CD4-positive, alpha-beta T cell treated with Interleukin-4 for 1 hour (primary cell): ENCODE measurements at regions not wholly inside any gene's neighbourhood (a gene's known extent, or its start where the extent isn't known, plus 50 kb on each side); places are given as distances from the start of the nearest gene placed in this dataset.
"Not testable (repeated sequence)": the region's sequence is repeated elsewhere in the genome, so short reads cannot be mapped to it uniquely, and the experiment has no call there.

Experiments used
- DNase-seq, 2 donors: peaks; one replicate each; pipeline ENCODE4 v3.0.0-alpha.2; 2020 to 2022

DNA sequence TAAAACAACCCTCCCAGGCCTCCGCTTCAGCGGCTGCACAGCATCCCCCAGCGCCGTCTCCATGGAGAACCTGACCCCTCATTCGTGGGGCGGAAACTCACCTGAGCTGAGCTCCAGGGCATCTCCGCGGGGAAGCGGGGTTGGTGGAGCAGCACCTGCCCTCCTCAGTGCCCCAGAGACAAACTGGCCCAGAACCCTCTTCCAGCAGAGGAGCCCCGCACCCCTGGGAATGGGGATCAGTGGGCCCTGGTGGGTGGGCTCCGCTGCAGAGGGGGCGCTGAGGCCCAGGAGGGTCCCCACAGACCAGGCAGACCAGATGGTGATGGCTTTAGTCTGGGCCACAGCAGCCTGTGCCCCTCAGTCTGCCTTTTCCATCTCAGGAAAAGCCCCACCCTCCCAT is 261.2 kb downstream of the ADGRD1 start:
- not testable (repeated sequence) for DNase-seq

DNA sequence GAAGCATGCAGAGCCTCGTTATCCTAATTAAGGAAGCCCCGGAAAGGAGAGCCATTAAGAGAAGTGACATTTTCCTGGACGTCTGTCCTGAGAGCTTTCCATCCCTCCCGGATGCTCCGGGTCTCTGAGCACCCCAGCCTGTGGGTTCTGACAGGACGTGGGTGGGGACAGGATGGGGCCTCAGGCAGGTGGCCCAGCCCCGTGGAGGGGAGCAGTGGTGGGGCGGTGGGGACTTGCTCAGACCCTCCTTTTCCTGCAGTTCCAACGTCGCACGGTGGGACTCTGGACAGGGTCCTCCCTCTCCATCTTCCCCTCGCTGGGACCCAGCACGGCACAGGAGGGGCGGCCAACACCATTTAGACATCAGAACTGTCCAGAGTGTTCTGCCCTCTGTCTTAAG is 262.9 kb downstream of the ADGRD1 start:
- DNase-seq, result not testable (repeated sequence)

DNA sequence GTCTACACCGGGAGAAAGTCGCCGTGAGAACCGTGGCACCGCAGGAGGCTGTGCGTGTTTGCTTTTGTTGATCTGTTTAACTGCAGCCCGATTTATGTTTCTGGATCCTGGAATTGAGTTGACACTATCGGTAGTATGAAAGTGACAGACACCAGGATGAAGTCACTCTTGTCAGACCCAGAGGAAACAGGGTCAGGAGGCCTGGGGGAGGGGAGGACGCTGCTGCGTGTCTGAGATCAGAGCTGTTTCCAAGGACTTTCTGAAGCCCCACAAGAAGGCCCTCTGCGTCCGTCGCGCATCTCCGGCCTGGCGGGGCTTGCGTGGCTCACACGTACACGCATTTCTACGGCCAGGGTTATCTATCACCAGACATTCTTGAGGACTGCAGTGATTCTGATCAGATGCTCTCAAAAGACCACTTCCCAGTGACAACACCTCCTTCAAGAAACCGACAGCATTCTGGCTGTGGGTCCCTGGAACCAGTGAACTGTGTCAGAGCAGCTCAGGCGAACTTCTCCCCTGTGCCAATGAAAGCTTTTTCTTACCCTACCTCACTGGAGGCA is 263.4 kb downstream of the ADGRD1 start:
- DNase-seq, result no peak

DNA sequence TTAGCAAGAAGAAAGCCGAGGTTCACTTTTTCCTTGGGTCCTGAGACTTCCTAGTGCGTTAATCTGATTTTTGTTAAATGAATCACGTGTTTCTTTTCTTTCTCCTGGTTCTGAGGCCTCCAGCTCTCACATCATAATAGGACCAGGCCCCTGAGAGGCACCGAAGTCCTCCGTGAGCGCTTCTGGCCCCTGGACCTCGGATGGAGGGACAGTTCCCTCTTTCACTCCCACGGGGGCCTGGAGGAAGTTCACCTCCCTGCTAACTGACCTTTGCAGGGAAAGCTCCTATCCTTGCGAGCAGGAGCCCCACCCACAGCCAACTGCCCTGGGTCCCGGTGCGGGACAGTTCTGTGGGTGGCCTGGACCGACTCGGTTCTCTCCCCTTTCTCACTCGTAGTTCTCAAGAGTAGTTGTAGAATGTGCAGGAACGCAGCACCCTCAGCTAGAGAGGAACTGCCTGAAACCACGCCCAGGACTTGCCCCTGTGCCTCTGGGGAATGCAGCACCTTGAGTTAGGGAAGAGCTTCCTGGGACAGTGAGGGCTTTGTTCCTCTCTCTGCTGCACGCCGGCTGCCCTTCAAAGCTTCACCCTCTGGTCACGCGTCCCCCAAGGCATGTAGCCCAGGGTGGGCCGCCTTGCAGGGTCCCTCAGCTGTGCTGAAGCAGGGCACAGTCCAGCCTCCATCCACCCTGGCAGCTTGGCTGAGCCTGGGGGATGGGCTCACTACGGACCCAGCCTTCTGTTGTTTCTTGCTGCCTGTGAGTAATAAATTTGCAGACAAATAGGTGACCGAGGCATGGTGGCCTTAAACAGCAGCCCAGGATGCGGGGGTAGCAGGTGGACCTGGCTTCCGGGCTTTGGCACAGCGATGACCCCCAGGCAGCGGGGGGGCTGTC is 264.6 kb downstream of the ADGRD1 start:
- no peak for DNase-seq

DNA sequence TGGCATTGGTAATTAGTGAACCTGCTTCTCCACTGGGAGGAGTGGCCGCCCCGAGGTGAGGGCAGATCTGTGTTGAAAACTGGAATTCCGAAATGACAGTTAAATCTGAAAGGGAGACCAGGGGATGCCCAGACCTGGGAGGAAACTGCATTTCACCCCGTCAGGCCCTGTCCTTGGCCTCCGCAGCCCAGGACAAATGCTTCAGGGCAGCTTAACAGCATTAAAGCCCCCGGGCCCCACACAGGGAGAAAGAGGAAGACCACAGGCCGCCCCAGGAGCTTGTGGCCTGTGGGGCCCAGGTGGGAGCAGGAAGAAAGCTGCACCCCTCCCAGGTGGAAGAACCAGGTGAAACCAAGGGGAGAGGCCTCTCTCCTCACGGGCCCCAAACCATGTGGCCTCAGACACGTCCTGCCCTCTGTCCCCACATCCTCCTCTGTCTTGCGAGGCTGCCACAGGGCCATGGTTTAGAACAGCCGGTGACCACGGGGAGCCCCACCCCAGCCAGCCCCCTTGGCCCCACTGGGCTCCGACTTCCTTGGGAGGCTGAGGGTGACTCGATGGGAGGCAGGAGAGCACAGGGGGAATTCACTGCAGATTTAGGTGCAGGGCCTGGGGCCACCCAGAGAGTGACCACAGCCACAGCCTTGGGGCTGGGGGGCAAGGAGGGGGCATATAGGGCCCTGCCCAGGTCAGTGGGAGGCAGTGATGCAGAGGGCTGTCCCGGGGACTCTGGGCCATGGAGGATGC is 265.4 kb downstream of the ADGRD1 start:
- DNase-seq, result no peak

DNA sequence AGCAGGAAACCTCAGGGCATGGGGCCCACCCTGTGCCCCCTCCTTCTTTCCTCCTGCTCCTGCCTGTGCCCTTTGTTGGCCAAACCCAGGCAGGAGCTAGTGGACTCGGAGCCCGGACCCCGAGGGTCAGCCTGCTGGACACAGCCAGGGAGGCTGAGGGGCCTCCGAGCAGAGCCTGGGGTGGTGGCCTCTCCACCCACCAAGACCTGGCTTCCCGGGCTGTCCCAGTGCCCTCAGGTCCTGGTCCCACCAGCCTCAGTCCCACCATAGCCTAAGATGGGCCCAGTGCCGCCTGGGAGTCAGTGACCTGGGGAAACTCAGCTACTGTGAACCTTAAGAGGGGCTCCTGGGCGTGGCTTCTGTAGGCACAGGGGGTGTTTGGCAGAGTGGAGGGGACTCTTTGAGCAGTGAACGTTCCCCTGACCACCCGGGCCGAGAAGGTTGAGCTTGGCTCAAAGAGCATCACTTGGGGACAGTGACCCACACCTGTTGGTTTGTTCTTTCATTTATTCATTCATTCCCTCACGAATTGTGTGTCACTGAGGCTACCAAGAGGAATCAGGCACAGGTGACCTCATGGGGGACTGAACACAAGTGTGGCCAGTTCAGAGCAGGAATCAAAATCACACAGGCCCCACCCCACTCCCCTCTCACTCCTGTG is 266.1 kb downstream of the ADGRD1 start:
- DNase-seq, result no peak

DNA sequence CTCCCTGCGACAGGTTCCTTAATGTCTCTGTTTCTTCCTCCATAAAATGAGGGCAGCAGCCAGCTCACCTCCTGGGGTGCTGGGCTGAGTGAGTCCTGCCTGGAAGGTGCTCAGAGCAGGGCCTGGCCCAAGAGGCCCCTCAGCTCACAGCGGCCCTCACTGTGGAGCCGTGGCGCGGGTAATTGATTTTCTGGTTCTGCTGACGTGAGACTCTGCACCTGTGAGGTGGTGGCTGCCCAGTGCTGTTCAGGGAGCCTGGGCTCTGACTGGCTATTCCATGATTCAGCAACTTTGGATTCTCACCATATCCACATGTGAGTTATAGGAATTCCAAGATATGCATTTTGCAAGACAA is 266.6 kb downstream of the ADGRD1 start:
- DNase-seq, result no peak

DNA sequence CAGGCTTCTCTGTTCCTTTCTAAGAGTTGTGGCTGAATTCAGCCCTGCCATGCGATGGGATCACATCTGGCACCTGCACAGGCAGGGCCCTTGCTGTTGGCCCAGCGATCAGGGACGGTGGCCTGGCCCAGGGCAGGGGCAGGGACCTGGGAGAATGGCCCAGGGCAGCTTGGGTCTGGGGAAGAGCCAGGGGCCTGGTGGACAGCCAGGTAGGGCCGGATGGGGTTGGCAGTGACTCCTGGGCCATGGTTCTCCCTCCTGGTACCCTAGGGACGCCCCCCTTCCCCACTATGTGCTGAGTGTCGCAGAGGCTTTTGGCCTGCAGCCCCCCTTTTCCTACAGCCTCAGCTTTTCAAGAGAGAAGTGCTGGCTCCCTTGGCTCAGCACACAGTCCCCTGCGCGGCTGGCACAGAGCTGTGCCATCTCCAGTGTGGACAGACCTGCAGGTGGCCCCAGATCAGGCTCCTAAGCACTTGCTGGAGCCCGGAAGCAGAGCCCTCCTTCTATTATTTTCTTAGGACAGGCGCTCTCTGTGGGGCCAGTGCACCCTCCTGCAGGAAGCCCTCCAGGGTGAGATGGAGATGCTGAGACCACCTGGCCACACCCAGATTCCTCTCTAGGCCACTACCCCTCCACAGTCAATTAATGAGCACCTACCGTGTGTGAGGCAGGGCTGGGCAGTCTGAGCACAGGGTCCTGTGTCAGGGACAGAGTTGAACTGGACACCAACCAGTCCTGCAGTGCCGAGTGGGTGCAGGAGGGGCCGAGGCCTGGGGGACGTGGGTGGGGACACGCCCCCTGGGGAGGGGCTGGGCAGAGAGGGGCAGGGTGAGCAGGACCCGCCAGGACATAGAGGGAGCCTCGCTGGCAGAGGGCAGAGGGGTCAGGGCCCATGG is 267.6 kb downstream of the ADGRD1 start:
- DNase-seq, result no peak

DNA sequence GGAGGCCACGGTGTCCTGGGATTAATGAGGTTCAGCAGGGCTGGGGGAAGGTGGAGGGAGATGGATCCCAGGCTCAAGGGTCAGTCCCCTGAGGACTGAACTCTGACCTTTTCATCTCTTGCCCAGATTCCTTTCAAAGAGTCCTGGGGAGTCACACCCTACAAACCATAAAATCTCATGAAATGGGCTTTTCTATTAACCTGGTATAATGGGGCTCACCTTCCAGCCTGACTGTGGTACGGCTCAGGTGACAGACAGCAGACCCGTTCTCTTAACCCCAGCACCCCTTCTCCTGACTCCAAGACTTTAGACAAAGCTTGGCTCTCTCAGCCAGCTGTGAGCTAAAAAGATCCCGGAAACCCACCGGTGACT is 268.2 kb downstream of the ADGRD1 start:
- no peak for DNase-seq

DNA sequence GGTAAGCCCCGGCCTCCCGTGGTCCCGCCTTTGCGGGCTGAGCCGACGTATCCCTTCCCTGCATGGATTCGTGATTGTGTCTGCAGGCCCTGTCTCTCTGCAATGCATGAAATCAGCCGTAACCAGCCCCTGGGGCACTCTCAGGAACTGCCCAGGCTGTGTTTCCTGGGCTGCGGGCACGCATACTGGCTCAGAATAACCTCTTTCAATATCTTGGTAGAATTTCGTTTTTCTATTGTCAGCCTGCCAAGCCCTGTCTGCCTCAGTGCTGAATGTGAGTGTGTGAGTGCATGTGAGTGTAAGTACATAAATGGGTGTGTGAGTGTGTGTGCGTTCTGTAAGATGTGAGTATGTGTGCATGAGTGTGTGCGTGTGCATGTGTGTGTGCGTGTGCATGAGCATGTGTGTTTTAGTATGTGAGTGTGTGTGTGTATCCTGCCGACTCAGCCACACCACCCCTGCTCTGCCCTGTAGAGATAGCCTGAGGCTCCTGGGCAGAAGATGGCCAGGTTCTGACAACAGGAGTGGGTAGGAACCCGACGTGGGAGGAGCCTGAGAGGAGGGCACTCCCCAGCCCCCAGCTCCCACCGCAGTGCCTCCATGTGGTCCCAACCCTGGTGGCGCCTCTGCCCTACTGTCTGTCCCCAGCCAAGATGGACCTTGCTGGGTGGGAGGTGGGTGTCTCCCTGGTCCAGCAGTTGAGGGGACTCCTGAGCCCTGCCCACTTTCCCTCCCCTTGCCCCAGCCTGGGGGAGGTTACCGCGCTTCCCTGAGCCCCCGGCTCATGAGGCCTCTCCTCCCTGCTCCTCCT is 268.8 kb downstream of the ADGRD1 start:
- DNase-seq, result no peak

DNA sequence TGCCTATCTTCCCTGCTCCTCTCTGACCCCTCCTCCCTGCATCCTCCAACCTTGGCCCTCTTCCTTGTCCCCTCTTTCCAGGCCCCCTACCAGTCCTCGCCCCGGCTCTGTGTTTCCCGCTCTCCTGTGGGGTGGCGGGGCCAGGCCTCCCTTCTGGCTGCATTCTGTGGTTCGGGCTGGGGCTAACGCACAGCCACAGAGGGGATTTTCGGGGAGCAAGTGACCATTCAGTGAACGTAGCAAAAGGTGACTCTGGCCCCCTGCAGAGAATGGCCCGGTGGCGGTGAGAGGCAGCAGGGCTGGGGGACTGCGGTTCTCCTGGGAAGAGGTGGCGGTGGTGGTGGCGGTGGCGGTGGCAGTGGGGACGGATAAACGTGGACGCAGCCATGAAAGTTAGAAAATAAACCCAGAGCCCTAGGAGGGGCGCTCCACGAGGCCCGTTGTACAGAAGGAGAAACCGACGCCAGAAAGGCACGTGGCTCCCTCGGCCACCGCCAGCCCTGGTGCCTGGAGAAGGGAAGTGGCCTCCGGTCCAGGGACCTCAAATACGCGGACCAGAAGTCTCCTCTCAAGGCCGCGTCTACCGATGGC is 269.6 kb downstream of the ADGRD1 start:
- no peak for DNase-seq

DNA sequence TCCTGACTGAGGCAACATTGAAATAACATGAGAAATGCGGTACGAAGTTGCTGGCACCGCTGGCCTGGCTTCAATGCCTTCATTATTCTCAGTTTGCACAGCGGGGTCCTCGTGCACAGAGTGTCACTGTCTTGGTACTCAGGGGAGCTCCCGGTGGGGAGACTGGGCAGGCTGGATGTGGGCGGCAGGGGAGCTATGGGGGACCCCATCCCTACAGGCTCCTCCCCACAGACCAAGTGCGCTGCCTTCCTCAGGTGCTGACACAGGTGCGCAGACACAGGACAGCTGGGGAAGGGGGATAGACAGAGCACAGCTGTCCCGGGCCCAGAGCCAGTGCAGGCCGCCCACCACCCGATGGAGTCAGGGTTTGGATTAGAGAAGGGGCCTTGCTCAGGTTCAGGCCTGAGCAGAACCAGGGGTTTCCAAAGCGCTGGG is 270.1 kb downstream of the ADGRD1 start:
- DNase-seq, result no peak

DNA sequence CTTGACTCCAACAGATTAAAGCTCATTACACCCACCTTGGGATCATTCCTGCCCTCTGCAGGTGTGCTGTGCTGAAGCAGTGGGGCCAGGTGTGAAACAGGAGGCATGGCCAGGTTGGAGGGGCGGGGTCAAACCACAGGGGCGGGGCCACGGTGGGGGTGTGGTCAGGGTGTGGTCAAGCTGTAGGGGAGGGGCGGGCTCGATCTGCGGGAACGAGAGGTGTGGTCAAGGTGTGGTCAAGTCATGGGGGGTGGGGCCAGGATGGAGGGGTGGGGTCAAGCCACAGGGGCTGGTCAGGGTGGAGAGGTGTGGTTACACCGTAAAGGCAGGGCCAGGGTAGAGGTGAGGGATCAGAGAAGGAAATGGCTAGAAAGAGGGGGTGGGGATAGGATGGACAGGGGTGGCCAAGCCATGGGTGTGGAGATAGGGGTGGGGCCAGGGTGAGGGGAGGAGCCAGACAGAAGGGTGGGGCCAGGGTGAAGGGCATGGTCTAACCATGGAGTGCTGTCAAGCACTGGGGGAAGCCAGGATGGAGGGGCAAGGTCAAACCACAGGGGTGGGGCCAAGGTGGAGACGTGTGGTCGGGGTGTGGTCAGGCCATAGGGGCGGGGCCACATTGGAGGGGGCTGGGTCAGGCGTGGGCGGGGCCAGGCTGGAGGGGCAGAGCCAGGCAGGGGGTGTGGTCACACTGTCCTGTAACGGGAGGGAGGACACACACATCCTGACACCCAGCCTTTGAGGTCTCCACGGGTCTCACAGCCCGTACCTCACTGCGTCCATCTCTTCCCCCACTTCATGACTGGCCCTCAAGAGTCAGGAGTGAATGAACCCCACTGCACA is 270.7 kb downstream of the ADGRD1 start:
- DNase-seq, result not testable (repeated sequence)

DNA sequence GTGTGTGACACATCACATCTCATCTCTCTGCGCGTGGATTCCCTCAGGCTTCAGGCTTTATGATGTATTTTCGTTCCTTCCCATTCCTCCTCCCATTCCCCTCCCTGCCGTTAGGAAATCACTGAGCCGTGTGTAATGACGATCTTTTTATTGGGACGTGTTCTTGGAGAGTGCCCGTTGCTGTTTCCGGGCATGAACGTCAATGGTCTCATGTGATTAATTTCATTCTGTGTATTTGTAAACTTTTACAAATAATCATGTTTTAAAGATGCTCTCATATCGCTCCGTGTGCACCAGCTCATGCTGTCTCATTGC is 271.3 kb downstream of the ADGRD1 start:
- DNase-seq, result not testable (repeated sequence)

DNA sequence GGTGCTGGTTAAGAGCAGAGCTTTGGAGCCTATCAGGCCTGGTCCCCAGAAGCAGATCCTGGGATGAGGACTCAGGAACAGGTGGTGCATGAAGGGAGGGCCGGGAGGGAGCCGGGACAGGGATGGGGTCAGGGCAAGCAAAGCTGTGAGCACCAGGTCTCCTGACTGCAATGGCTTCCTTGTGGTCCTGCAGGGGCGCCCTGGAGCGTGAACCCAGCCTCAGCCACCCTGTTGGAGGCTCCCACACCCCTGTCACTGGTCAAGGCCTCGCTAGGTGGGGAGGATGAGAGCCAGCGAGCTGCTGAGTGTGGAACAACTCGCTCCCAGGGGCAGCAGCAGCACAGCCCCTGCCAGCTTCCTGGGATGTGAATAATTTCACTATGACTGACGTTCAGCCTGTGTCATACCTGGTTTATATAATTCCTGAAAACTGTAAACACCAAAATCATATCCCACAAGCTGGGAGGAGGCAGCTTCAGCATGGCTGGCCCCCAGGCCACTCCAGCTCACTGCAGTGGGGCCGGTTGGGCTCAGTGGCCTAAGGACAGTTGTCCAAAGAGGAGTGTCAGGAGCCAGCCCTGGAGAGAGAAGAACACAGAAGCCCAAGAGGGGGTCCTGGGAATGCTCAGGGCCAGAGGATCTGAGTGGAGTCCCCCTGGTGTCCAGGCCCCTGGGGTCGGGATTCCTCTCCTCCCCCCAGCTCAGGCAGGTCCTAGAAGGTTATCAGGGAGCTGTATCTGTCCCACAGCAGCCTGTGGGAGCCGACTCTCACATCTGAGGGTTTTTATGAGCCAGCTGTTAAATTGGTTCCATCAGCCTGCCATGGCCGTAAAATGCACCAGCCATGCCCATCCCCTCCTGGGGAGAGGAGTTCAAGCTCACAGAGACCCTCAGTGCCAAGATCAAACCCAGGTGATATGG is 272.9 kb downstream of the ADGRD1 start:
- no peak for DNase-seq

DNA sequence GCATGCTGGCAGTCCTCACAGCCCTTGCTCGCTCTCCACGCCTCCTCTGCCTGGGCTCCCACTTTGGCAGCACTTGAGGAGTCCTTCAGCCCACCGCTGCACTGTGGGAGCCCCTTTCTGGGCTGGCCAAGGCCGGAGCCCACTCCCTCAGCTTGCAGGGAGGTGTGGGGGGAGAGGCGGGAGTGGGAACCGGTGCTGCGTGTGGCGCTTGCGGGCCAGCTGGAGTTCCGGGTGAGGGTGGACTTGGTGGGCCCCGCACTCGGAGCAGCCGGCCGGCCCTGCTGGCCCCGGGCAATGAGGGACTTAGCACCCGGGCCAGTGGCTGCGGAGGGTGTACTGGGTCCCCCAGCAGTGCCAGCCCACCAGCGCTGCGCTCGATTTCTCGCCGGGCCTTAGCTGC is 273.9 kb downstream of the ADGRD1 start:
- not testable (repeated sequence) for DNase-seq

DNA sequence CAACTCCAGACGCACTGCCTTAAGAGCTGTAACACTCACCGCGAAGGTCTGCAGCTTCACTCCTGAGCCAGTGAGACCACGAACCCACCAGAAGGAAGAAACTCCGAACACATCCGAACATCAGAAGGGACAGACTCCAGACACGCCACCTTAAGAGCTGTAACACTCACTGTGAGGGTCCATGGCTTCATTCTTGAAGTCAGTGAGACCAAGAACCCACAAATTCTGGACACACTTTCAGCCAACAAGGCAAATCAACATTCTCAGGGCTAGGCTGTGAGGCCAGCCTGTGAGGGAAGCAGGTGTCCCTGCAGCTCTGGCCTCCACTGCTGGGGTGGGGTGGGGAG is 275.3 kb downstream of the ADGRD1 start:
- not testable (repeated sequence) for DNase-seq

DNA sequence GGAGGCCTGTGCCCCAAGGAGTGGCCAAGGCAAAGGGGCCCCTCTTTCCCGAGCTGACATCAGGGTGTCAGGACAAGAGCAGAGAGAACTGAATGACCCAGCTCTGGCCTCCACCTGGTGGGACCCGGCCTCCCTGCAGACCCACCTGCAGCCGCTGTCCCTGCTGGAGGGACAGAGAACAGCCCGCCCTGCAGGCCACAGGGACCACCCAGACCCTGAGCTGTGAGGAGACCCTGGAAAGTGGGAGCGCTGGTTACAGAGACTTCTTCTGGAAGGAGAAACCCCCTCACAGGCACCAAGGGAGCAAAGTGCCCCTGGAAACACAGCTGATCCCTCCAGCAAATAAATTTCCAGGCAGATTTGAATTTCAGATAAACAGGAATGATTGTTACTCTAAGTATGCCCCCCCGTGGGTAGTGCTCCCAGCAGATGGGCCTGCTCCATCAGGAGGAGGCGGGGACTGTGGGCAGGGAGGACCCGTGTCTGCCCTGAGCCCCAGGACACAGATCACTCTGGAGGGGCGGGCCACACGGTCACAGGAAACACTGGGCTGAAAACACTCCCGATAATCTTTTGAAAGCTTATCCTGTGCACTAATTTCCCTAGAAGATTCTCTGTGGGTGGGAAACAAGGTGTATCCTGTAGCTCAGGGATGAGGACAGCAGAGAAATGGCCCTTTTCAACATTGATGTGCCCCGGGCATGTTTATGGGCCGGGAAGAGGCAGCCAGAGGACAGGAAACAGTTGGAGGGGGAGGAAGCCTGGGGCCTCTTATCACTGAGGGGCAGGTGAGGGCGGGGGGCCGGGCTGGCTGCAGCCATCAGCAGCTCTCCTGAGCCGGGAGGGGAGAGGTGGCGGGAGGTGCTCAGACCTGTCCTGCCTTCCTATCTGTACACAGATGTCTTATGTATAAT is 276.0 kb downstream of the ADGRD1 start:
- no peak for DNase-seq
